ENCODE measurements at regions not wholly inside any gene's neighbourhood (a gene's known extent, or its start where the extent isn't known, plus 50 kb on each side); places are given as distances from the start of the nearest gene placed in this dataset.
"Not testable (repeated sequence)": the region's sequence is repeated elsewhere in the genome, so short reads cannot be mapped to it uniquely, and the experiment has no call there.

- Histone ChIP-seq H3K9ac (ENCODE audit: low read depth, low read length) (no peak overlapping the region), H3K36me3 (ENCODE audit: control insufficient read depth, insufficient read depth, low read length) (no peaks in the 10 kb centered on the region), H3K9me3 (ENCODE audit: control insufficient read depth, insufficient read depth, low read length) (no peaks in the 10 kb centered on the region), H3K4me3 (ENCODE audit: low read depth, low read length) (no peak overlapping the region), H3K27me3 (ENCODE audit: control insufficient read depth, insufficient read depth, low read length) (no peaks in the 10 kb centered on the region), H3K4me1 (ENCODE audit: control insufficient read depth, insufficient read depth, low read length) (no peaks in the 10 kb centered on the region)
Observed at GRCh38 chr2:8376603-8377410, 305.0 kb upstream of the ID2 start.

GRCh38 chr2:8378016-8378810 is 303.6 kb upstream of the ID2 start:
- H3K36me3 ChIP-seq (ENCODE audit: control insufficient read depth, insufficient read depth, low read length), result no peaks in the 10 kb centered on the region
- no peak overlapping the region for H3K4me3 ChIP-seq (ENCODE audit: low read depth, low read length)
- H3K9me3 ChIP-seq (ENCODE audit: control insufficient read depth, insufficient read depth, low read length), result no peaks in the 10 kb centered on the region
- no peaks in the 10 kb centered on the region for H3K27me3 ChIP-seq (ENCODE audit: control insufficient read depth, insufficient read depth, low read length)
- H3K9ac ChIP-seq (ENCODE audit: low read depth, low read length), result no peak overlapping the region
- no peaks in the 10 kb centered on the region for H3K4me1 ChIP-seq (ENCODE audit: control insufficient read depth, insufficient read depth, low read length)

GRCh38 chr2:8379128-8379527 is 302.7 kb upstream of the ID2 start:
- H3K9ac ChIP-seq (ENCODE audit: low read depth, low read length), result no peak overlapping the region
- H3K4me1 ChIP-seq (ENCODE audit: control insufficient read depth, insufficient read depth, low read length), result no peaks in the 10 kb centered on the region
- H3K36me3 ChIP-seq (ENCODE audit: control insufficient read depth, insufficient read depth, low read length), result no peaks in the 10 kb centered on the region
- no peaks in the 10 kb centered on the region for H3K27me3 ChIP-seq (ENCODE audit: control insufficient read depth, insufficient read depth, low read length)
- H3K4me3 ChIP-seq (ENCODE audit: low read depth, low read length), result no peak overlapping the region
- no peaks in the 10 kb centered on the region for H3K9me3 ChIP-seq (ENCODE audit: control insufficient read depth, insufficient read depth, low read length)

- Histone ChIP-seq H3K9me3 (ENCODE audit: control insufficient read depth, insufficient read depth, low read length) (no peaks in the 10 kb centered on the region), H3K36me3 (ENCODE audit: control insufficient read depth, insufficient read depth, low read length) (no peaks in the 10 kb centered on the region), H3K4me1 (ENCODE audit: control insufficient read depth, insufficient read depth, low read length) (no peaks in the 10 kb centered on the region), H3K4me3 (ENCODE audit: low read depth, low read length) (no peak overlapping the region), H3K9ac (ENCODE audit: low read depth, low read length) (no peak overlapping the region), H3K27me3 (ENCODE audit: control insufficient read depth, insufficient read depth, low read length) (no peaks in the 10 kb centered on the region)
Observed at GRCh38 chr2:8379549-8379948, 302.3 kb upstream of the ID2 start.

- H3K36me3 ChIP-seq (ENCODE audit: control insufficient read depth, insufficient read depth, low read length), result no peaks in the 10 kb centered on the region
- H3K4me1 ChIP-seq (ENCODE audit: control insufficient read depth, insufficient read depth, low read length), result no peaks in the 10 kb centered on the region
- no peaks in the 10 kb centered on the region for H3K27me3 ChIP-seq (ENCODE audit: control insufficient read depth, insufficient read depth, low read length)
- no peak overlapping the region for H3K9ac ChIP-seq (ENCODE audit: low read depth, low read length)
- H3K4me3 ChIP-seq (ENCODE audit: low read depth, low read length), result no peak overlapping the region
- no peaks in the 10 kb centered on the region for H3K9me3 ChIP-seq (ENCODE audit: control insufficient read depth, insufficient read depth, low read length)
Observed at GRCh38 chr2:8380026-8380425, 301.8 kb upstream of the ID2 start.

- H3K4me1 ChIP-seq (ENCODE audit: control insufficient read depth, insufficient read depth, low read length), result no peaks in the 10 kb centered on the region
- no peak overlapping the region for H3K4me3 ChIP-seq (ENCODE audit: low read depth, low read length)
- no peak overlapping the region for H3K9ac ChIP-seq (ENCODE audit: low read depth, low read length)
- H3K27me3 ChIP-seq (ENCODE audit: control insufficient read depth, insufficient read depth, low read length), result no peaks in the 10 kb centered on the region
- H3K9me3 ChIP-seq (ENCODE audit: control insufficient read depth, insufficient read depth, low read length), result no peaks in the 10 kb centered on the region
- no peaks in the 10 kb centered on the region for H3K36me3 ChIP-seq (ENCODE audit: control insufficient read depth, insufficient read depth, low read length)
Observed at GRCh38 chr2:8380566-8380965, 301.3 kb upstream of the ID2 start.

- Histone ChIP-seq H3K4me1 (ENCODE audit: control insufficient read depth, insufficient read depth, low read length) (no peaks in the 10 kb centered on the region), H3K36me3 (ENCODE audit: control insufficient read depth, insufficient read depth, low read length) (no peaks in the 10 kb centered on the region)
Observed at GRCh38 chr2:8382485-8382884, 299.4 kb upstream of the ID2 start.

GRCh38 chr2:8386748-8387147 is 295.1 kb upstream of the ID2 start:
- H3K9me3 ChIP-seq (ENCODE audit: control insufficient read depth, insufficient read depth, low read length); H3K9ac ChIP-seq (ENCODE audit: low read depth, low read length); H3K4me3 ChIP-seq (ENCODE audit: low read depth, low read length); H3K4me1 ChIP-seq (ENCODE audit: control insufficient read depth, insufficient read depth, low read length); H3K36me3 ChIP-seq (ENCODE audit: control insufficient read depth, insufficient read depth, low read length); H3K27me3 ChIP-seq (ENCODE audit: control insufficient read depth, insufficient read depth, low read length): not testable (repeated sequence)

More at GRCh38 chr2:8382485-8382884, 299.4 kb upstream of the ID2 start:
- Histone ChIP-seq H3K4me3 (ENCODE audit: low read depth, low read length) (no peak overlapping the region), H3K27me3 (ENCODE audit: control insufficient read depth, insufficient read depth, low read length) (no peaks in the 10 kb centered on the region), H3K9me3 (ENCODE audit: control insufficient read depth, insufficient read depth, low read length) (no peaks in the 10 kb centered on the region), H3K9ac (ENCODE audit: low read depth, low read length) (no peak overlapping the region)

GRCh38 chr2:8388781-8389180 is 293.1 kb upstream of the ID2 start:
- Histone ChIP-seq H3K9me3 (ENCODE audit: control insufficient read depth, insufficient read depth, low read length) (no peaks in the 10 kb centered on the region), H3K4me1 (ENCODE audit: control insufficient read depth, insufficient read depth, low read length) (peaks cover 15% of the 10 kb centered on the region), H3K27me3 (ENCODE audit: control insufficient read depth, insufficient read depth, low read length) (peaks cover 11% of the 10 kb centered on the region), H3K4me3 (ENCODE audit: low read depth, low read length) (no peak overlapping the region), H3K36me3 (ENCODE audit: control insufficient read depth, insufficient read depth, low read length) (no peaks in the 10 kb centered on the region), H3K9ac (ENCODE audit: low read depth, low read length) (no peak overlapping the region)

GRCh38 chr2:8389431-8390108 is 292.3 kb upstream of the ID2 start:
- Histone ChIP-seq H3K4me1 (ENCODE audit: control insufficient read depth, insufficient read depth, low read length) (peaks cover 15% of the 10 kb centered on the region), H3K9me3 (ENCODE audit: control insufficient read depth, insufficient read depth, low read length) (no peaks in the 10 kb centered on the region), H3K36me3 (ENCODE audit: control insufficient read depth, insufficient read depth, low read length) (no peaks in the 10 kb centered on the region), H3K4me3 (ENCODE audit: low read depth, low read length) (no peak overlapping the region), H3K9ac (ENCODE audit: low read depth, low read length) (no peak overlapping the region), H3K27me3 (ENCODE audit: control insufficient read depth, insufficient read depth, low read length) (peaks cover 11% of the 10 kb centered on the region)

GRCh38 chr2:8391126-8391525 is 290.7 kb upstream of the ID2 start:
- peaks cover 11% of the 10 kb centered on the region for H3K27me3 ChIP-seq (ENCODE audit: control insufficient read depth, insufficient read depth, low read length)
- no peaks in the 10 kb centered on the region for H3K9me3 ChIP-seq (ENCODE audit: control insufficient read depth, insufficient read depth, low read length)
- no peaks in the 10 kb centered on the region for H3K36me3 ChIP-seq (ENCODE audit: control insufficient read depth, insufficient read depth, low read length)
- peaks cover 15% of the 10 kb centered on the region for H3K4me1 ChIP-seq (ENCODE audit: control insufficient read depth, insufficient read depth, low read length)
- H3K9ac ChIP-seq (ENCODE audit: low read depth, low read length), result no peak overlapping the region
- H3K4me3 ChIP-seq (ENCODE audit: low read depth, low read length), result no peak overlapping the region
